Posterior cingulate gyrus (tissue), 11 donors: ENCODE measurements at regions not wholly inside any gene's neighbourhood (a gene's known extent, or its start where the extent isn't known, plus 50 kb on each side); places are given as distances from the start of the nearest gene placed in this dataset.
"Not testable (repeated sequence)": the region's sequence is repeated elsewhere in the genome, so short reads cannot be mapped to it uniquely, and the experiment has no call there.

Source experiments
- DNase-seq, 10 donors: peaks; one replicate each; pipeline versions ENCODE4 v3.0.0 to v3.0.0-alpha.2; 2020 to 2021; ENCODE audit warnings: mixed read lengths in 3 of 10
- intact Hi-C: fragments of 100-400 bp; cut with DNase I; formaldehyde crosslinking; loops from one replicate; pipeline ENCODE4 v1.15.1; 2023

- intact Hi-C loops, result loop anchor here (10.0 kb wide), 1 partner anchor 129 kb away; no protein-coding TSS in a partner anchor
- not testable (repeated sequence) for DNase-seq
Measured at GRCh38 chr11:3583476-3583875, 58.3 kb downstream of the ART5 start.

- not testable (repeated sequence) for DNase-seq
- intact Hi-C loops, result loop anchor here (10.0 kb wide), 1 partner anchor 127 kb away; no protein-coding TSS in a partner anchor
Measured at GRCh38 chr11:3581389-3581725, 60.4 kb downstream of the ART5 start.

GRCh38 chr11:3580487-3581388, 61.1 kb downstream of the ART5 start:
- intact Hi-C loops, result loop anchor here (10.0 kb wide), 1 partner anchor 126 kb away; no protein-coding TSS in a partner anchor

GRCh38 chr11:3579600-3580459, 62.0 kb downstream of the ART5 start:
- peak in 1 of 10 donors; percentile 53 for DNase-seq
- intact Hi-C loops, result loop anchor here (10.0 kb wide), 1 partner anchor 125 kb away; no protein-coding TSS in a partner anchor

More at GRCh38 chr11:3580487-3581388, 61.1 kb downstream of the ART5 start:
- peak in 9 of 10 donors; percentile 10 to 86 (median 38) for DNase-seq

GRCh38 chr11:3576066-3576604, 65.7 kb downstream of the ART5 start:
- intact Hi-C loops, DNase-seq: not testable (repeated sequence)

GRCh38 chr11:3572976-3573647, 68.7 kb downstream of the ART5 start:
- intact Hi-C loops, DNase-seq: not testable (repeated sequence)

- intact Hi-C loops, DNase-seq: not testable (repeated sequence)
Measured at GRCh38 chr11:3571752-3572151, 70.0 kb downstream of the ART5 start.

- intact Hi-C loops, result not testable (repeated sequence)
Measured at GRCh38 chr11:3565838-3566237, 76.0 kb downstream of the ART5 start.

GRCh38 chr11:3564383-3564782, 77.4 kb downstream of the ART5 start:
- DNase-seq, intact Hi-C loops: not testable (repeated sequence)

More at GRCh38 chr11:3565838-3566237, 76.0 kb downstream of the ART5 start:
- DNase-seq, result not testable (repeated sequence)

- DNase-seq, intact Hi-C loops: not testable (repeated sequence)
Measured at GRCh38 chr11:3554621-3555020, 87.2 kb downstream of the ART5 start.

GRCh38 chr11:3544990-3545389, 96.8 kb downstream of the ART5 start:
- DNase-seq, intact Hi-C loops: not testable (repeated sequence)

GRCh38 chr11:3538220-3538619, 103.6 kb downstream of the ART5 start:
- intact Hi-C loops, DNase-seq: not testable (repeated sequence)

- intact Hi-C loops, DNase-seq: not testable (repeated sequence)
Measured at GRCh38 chr11:3537254-3537653, 104.5 kb downstream of the ART5 start.

GRCh38 chr11:3532958-3533357, 108.8 kb downstream of the ART5 start:
- intact Hi-C loops, DNase-seq: not testable (repeated sequence)

- peak in 1 of 10 donors; percentile 65 for DNase-seq
- intact Hi-C loops, result not testable (repeated sequence)
Measured at GRCh38 chr11:3531280-3531679, 110.5 kb downstream of the ART5 start.

- DNase-seq, result not testable (repeated sequence)
Measured at GRCh38 chr11:3523567-3523966, 118.2 kb downstream of the ART5 start.

GRCh38 chr11:3520905-3521304, 120.9 kb downstream of the ART5 start:
- intact Hi-C loops, DNase-seq: not testable (repeated sequence)

More at GRCh38 chr11:3523567-3523966, 118.2 kb downstream of the ART5 start:
- intact Hi-C loops, result not testable (repeated sequence)

GRCh38 chr11:3519841-3520240, 122.0 kb downstream of the ART5 start:
- intact Hi-C loops, DNase-seq: not testable (repeated sequence)

- DNase-seq, intact Hi-C loops: not testable (repeated sequence)
Measured at GRCh38 chr11:3516934-3517567, 124.7 kb downstream of the ART5 start.
